A673 (cell line): ENCODE measurements at regions not wholly inside any gene's neighbourhood (a gene's known extent, or its start where the extent isn't known, plus 50 kb on each side); places are given as distances from the start of the nearest gene placed in this dataset.

Source experiments
- BruUV-seq: library from RNA; stranded (reverse); fragments of 400-500 nt; replicated peaks from 2 replicates; lab custom pipeline; 2021; lab: Mats Ljungman, UMichigan
- CTCF ChIA-PET: fragments of 300-600 bp; sonication (Branson Sonifier 250); formaldehyde crosslinking; loops from one replicate; lab custom pipeline; 2022; ENCODE audit warnings: antibody characterized with exemption; lab: Charles Lee
- POLR2A ChIA-PET: fragments of 300-600 bp; sonication (Branson Sonifier 250); formaldehyde crosslinking; loops from one replicate; lab custom pipeline; 2022; ENCODE audit warnings: antibody characterized with exemption; ENCODE audit not compliant: low non-redundant PET; lab: Charles Lee
- DNase-seq: peaks from one replicate; pipeline ENCODE4 v3.0.0-alpha.2; 2015; ENCODE audit warnings: low spot score
- H3K27ac ChIP-seq: fragments of 200-600 bp; sonication (generic); 2 replicates; pipeline ENCODE4 v1.5.1; 2016; ENCODE audit warnings: mixed run types, low read depth, mild to moderate bottlenecking, mixed read lengths, antibody characterized with exemption, low read length; ENCODE audit not compliant: poor library complexity, severe bottlenecking
- H3K27me3 ChIP-seq: fragments of 200-600 bp; sonication (generic); replicated peaks from 2 replicates; pipeline ENCODE4 v1.6.1; 2017; ENCODE audit warnings: mixed run types, low read depth, mild to moderate bottlenecking, mixed read lengths, antibody characterized with exemption, low read length; ENCODE audit not compliant: insufficient read depth, poor library complexity
- H3K36me3 ChIP-seq: fragments of 200-600 bp; sonication (generic); 2 replicates; pipeline ENCODE4 v1.6.1; 2016; ENCODE audit warnings: mixed run types, mild to moderate bottlenecking, mixed read lengths, antibody characterized with exemption, low read length; ENCODE audit not compliant: insufficient read depth, poor library complexity, severe bottlenecking
- H3K4me1 ChIP-seq: fragments of 200-600 bp; sonication (generic); 2 replicates; pipeline ENCODE4 v1.6.1; 2017; ENCODE audit warnings: mixed run types, mild to moderate bottlenecking, mixed read lengths, antibody characterized with exemption, low read length; ENCODE audit not compliant: insufficient read depth, poor library complexity, severe bottlenecking
- H3K4me3 ChIP-seq: fragments of 200-600 bp; sonication (generic); 2 replicates; pipeline ENCODE4 v1.5.1; 2016; ENCODE audit warnings: low read depth, mixed run types, mild to moderate bottlenecking, mixed read lengths, low read length; ENCODE audit not compliant: poor library complexity, severe bottlenecking
- H3K9me3 ChIP-seq: fragments of 200-600 bp; sonication (generic); 2 replicates; pipeline ENCODE4 v1.6.1; 2016; ENCODE audit warnings: mixed run types, low read depth, mild to moderate bottlenecking, mixed read lengths, antibody characterized with exemption, low read length; ENCODE audit not compliant: poor library complexity, severe bottlenecking
- EZH2 ChIP-seq: fragments of 200-600 bp; sonication (generic); IDR thresholded peaks from 2 replicates; pipeline ENCODE4 v1.6.1; 2017; ENCODE audit warnings: borderline replicate concordance, low read depth, mild to moderate bottlenecking, mixed read lengths, antibody characterized with exemption, low read length; ENCODE audit not compliant: poor library complexity, severe bottlenecking
- intact Hi-C: fragments of 100-400 bp; cut with micrococcal nuclease; formaldehyde crosslinking; loops from one replicate; pipeline ENCODE4 v1.10.0; 2022; ENCODE audit not compliant: unreplicated experiment
- TF ChIP-seq, protein P1 (sequence below): fragments of 300-800, 200-600 bp; sonication (generic); conservative IDR thresholded peaks from 2 replicates; pipeline ENCODE4 v1.5.1; 2017; ENCODE audit warnings: low read depth, mild to moderate bottlenecking, antibody characterized with exemption, low read length, moderate library complexity, mixed read lengths

DNA sequence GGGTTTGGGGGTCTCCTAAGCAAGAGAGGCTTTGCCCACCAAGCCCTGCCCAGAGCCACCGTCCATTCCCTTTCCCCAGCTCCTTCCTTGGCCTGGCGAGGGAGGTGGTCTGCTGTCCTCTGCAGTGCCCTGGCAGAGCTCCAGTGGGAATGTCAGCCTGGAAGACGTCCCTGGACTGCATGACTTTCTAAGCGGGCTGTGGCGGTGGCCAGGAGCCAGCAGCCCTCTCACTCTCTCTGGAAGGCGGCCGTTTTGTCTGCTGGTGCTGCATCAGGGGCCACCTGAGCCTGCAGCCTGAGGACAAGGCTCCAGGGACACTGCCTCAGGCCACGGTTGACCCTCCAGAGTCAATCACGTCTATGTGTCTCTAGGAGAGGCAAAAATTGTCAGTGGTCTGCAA, 271.0 kb downstream of the SKAP2 start:
- DNase-seq = no peak
- H3K4me3 ChIP-seq = no peak overlapping the region
- intact Hi-C loops = no loop called here
- no peaks in the 10 kb centered on the region for H3K36me3 ChIP-seq
- H3K4me1 ChIP-seq = no peaks in the 10 kb centered on the region
- ChIA-PET CTCF (no interaction called here), POLR2A (no interaction called here)
- H3K27ac ChIP-seq = no peak overlapping the region
- H3K27me3 ChIP-seq = peaks cover 51% of the 10 kb centered on the region
- no TSS peak for BruUV-seq
- no peaks in the 10 kb centered on the region for H3K9me3 ChIP-seq
- TF ChIP-seq, protein P1, sequence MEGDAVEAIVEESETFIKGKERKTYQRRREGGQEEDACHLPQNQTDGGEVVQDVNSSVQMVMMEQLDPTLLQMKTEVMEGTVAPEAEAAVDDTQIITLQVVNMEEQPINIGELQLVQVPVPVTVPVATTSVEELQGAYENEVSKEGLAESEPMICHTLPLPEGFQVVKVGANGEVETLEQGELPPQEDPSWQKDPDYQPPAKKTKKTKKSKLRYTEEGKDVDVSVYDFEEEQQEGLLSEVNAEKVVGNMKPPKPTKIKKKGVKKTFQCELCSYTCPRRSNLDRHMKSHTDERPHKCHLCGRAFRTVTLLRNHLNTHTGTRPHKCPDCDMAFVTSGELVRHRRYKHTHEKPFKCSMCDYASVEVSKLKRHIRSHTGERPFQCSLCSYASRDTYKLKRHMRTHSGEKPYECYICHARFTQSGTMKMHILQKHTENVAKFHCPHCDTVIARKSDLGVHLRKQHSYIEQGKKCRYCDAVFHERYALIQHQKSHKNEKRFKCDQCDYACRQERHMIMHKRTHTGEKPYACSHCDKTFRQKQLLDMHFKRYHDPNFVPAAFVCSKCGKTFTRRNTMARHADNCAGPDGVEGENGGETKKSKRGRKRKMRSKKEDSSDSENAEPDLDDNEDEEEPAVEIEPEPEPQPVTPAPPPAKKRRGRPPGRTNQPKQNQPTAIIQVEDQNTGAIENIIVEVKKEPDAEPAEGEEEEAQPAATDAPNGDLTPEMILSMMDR = no peak
- TF ChIP-seq EZH2 = no peak

DNA sequence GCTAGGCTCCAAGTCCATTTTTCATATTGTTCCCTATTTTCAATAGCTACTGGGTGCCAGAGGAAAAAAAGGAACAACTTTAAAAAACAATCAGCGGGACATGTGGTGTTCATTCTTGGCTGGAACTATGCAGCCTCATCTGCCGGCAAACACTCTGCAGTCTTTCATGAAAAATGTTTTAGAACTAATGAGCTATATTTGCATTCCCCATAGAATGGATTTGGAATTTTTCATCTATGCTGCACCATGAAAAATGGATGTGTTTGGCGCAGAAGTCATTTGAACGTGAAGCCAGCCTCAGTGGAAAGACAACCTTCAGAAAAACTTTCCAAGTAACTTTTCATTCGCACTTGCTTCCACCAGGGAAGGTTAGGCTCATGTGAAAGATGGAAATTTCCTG, 270.5 kb downstream of the SKAP2 start:
- DNase-seq = no peak
- ChIA-PET POLR2A (no interaction called here), CTCF (no interaction called here)
- TF ChIP-seq, protein P1 = no peak
- TF ChIP-seq EZH2 = no peak
- no TSS peak for BruUV-seq
- Histone ChIP-seq H3K4me1 (no peaks in the 10 kb centered on the region), H3K27me3 (peaks cover 57% of the 10 kb centered on the region), H3K9me3 (no peaks in the 10 kb centered on the region), H3K27ac (no peak overlapping the region), H3K36me3 (no peaks in the 10 kb centered on the region), H3K4me3 (no peak overlapping the region)
- intact Hi-C loops = no loop called here

DNA sequence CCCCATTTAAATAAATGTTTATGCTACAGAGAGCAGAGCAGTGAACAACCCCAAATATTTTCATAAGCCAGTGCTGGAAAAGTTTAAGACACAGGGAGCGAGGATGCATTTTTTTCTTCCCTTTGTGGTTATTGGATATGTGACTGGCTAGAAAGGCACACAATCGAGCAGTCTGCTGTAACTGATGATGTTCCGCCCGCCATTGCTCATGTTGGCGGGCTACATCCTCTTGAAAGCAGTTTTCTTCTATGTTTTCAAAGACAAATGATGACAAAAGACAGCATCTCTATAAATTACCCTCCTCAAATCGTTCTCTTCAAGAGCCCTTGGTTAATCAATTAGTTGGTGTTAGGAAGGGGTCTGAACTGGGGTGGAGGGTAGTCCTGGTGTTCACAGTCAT, 269.8 kb downstream of the SKAP2 start:
- Histone ChIP-seq H3K27ac (no peak overlapping the region), H3K36me3 (no peaks in the 10 kb centered on the region), H3K9me3 (no peaks in the 10 kb centered on the region), H3K27me3 (peaks cover 52% of the 10 kb centered on the region), H3K4me3 (no peak overlapping the region), H3K4me1 (no peaks in the 10 kb centered on the region)
- ChIA-PET POLR2A (no interaction called here), CTCF (no interaction called here)
- TF ChIP-seq, protein P1 = no peak
- no peak for TF ChIP-seq EZH2
- intact Hi-C loops = no loop called here
- no TSS peak for BruUV-seq
- no peak for DNase-seq
